ENCODE measurements at regions not wholly inside any gene's neighbourhood (a gene's known extent, or its start where the extent isn't known, plus 50 kb on each side); places are given as distances from the start of the nearest gene placed in this dataset.
A peak's percentile ranks its signal among the peaks of the same experiment; 100 is the strongest.

DNA sequence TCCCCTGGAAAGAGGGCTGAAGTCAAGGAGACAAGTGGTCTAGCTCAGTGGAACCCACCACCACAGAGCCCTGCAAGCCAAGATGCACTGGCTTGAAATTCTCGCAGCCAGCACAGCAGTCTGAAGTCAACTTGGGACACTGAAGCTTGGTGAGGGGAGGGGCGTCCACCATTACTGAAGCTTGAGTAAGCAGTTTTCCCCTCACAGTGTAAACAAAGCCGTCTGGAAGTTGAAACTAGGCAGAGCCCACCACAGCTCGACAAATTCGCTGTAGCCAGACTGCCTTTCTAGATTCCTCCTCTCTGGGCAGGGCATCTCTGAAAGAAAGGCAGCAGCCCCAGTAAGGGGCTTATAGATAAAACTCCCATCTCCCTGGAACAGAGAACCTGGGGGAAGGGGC lies 87.3 kb upstream of the KITLG start:
- DNase-seq, result peak; percentile 47

DNA sequence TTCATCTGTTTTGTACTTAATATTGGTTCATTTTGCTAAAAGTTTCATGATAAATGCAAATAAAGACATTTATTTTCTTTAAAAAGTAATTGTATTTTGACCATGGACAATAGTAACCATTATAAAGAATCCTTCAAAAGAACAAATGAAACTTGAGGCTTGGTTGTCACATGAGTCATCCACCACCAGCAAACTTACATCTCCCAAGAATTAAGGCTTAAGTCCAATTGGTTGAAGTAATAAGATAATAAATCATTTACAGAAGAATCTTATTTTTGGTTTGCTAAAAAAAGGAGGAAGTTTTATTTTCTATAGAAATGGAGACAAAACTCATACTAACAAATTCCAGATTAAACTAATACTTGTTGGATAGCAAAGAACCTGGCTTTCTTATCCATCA lies 84.8 kb upstream of the KITLG start:
- DNase-seq, result no peak

- no peak for DNase-seq
Measured at GRCh38 chr12:88662961-88663360, 82.7 kb upstream of the KITLG start.

- no peak for DNase-seq
Measured at GRCh38 chr12:88662093-88662492, 81.8 kb upstream of the KITLG start.

- DNase-seq, result peak; percentile 9
Measured at GRCh38 chr12:88658009-88658408, 77.7 kb upstream of the KITLG start.

DNA sequence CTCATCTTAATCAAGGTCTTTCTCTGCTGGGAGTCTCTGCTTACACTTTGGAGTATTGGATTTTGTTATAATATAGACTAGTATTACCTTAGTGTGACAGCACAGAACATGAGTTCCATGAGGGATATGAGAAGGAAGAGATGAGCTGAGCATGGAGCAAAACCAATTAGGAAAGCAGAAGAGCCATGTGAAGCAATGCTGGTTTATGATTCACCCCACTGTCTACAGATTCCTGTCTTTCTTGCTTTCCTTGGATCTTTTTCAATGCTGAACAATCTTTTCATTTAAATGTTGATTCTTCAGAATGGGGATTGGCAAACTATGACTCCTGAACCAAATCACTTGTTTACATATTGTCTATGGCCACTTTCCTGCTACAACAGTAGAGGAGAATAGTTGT lies 70.4 kb upstream of the KITLG start:
- DNase-seq, result no peak

- DNase-seq, result no peak
Measured at GRCh38 chr12:88648625-88649024, 68.4 kb upstream of the KITLG start.

GRCh38 chr12:88646824-88647223 lies 66.6 kb upstream of the KITLG start:
- no peak for DNase-seq

- DNase-seq, result no peak
Measured at GRCh38 chr12:88645816-88646215, 65.5 kb upstream of the KITLG start.

GRCh38 chr12:88644946-88645702 lies 64.9 kb upstream of the KITLG start:
- DNase-seq, result no peak

DNA sequence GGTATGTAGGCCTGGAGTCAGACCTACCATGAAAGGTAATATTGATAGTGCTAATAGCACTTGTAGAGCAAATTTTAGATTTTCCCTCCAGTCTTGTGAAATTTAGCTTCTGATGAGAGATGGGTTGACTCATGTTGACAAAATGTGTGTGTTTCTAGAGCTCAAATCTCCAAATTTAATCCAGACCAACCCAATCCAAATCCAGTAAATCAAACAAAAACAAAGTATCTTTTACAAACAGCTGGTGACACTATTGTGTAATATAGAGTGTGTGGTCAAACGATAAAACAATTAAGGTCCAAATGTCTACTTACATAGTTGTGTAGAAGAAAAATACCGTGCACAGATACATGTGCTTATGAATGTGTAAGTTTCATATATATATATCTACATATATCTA lies 63.4 kb upstream of the KITLG start:
- DNase-seq, result no peak

- no peak for DNase-seq
Measured at GRCh38 chr12:88642675-88643431, 62.6 kb upstream of the KITLG start.

DNA sequence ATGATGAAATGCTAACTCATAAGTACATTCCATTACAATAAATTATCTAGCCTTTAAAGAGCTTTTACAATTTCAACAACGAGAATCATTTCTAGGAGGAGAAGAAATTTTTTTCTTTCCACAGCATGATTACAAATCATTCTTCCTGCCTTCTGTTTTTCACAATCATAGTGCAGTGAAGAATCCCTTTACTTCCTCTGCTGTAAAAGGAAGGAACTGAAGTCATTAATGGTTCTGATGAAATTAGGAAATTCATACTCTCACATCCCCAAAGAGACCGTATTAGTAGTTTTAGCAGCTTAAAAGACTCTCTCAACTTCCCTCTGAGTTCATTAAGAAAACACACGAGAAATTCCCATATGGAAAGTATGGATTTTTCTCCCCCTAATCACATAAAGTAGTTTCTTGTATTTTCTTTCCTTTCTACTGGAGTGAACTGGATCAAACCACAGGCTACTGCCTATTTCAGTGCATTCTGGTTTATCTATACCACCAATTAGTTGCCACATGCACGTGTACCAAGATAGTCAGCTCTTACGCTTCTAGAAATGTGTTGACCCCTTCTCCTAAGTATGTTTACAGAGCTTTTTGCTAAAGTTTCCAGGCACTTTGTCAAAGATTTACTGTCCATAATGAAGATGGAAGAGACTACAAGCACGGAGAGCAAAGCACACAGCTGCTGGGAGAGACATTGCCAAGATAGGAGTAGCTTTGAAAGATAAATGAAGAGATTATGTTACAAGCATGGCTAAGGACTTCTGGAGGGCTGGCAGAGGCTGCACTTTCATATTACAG lies 58.9 kb upstream of the KITLG start:
- DNase-seq, result peak; percentile 56

- DNase-seq, result peak; percentile 9
Measured at GRCh38 chr12:88638388-88638787, 58.1 kb upstream of the KITLG start.

- DNase-seq, result peak; percentile 53
Measured at GRCh38 chr12:88634008-88634407, 53.7 kb upstream of the KITLG start.

- DNase-seq, result peak; percentile 14
Measured at GRCh38 chr12:88633312-88633711, 53.0 kb upstream of the KITLG start.

DNA sequence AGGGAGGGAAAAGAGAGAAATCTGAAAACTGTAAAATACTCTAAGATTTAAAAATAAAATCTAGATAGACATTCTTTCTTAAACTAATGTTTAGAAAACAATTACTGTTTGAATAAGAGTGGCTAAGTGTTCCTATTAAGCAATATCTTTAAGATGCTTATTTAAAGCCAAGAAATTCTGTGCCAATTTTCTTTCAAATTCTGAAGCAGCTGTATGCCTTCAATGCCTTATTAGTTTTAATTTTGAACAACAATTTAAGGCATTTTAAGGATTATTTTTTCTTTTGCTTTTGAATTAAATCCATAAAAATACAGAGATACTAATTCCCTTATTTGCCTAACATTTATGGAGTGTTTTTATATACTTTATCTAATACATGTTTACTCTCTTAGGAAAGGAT lies 50.3 kb upstream of the KITLG start:
- DNase-seq, result no peak

All from NCI-H69 (cell line).